Spleen (tissue), 11 donors: ENCODE measurements at regions not wholly inside any gene's neighbourhood (a gene's known extent, or its start where the extent isn't known, plus 50 kb on each side); places are given as distances from the start of the nearest gene placed in this dataset.

Experiments used
- DNase-seq: peaks from one replicate; pipeline ENCODE4 v3.0.0-alpha.2; 2020
- H3K27ac ChIP-seq, 8 donors: fragments of 200-600 bp; sonication (generic) in 7 of 8; 1 replicate in 4 of 8; 2 replicates in 4 of 8; pipeline versions ENCODE4 v1.5.0 to v1.8.0; 2016 to 2021; ENCODE audit warnings: inconsistent platforms in 4 of 8, mild to moderate bottlenecking in 4 of 8, moderate library complexity in 1 of 8
- H3K27me3 ChIP-seq, 7 donors: fragments of 200-600 bp; sonication (generic) in 6 of 7; replicated peaks in 1 of 7; 1 replicate in 4 of 7; 2 replicates in 3 of 7; pipeline versions ENCODE4 v1.5.0 to v1.8.0; 2016 to 2021; ENCODE audit warnings: inconsistent platforms in 3 of 7, mild to moderate bottlenecking in 1 of 7
- H3K36me3 ChIP-seq, 6 donors: fragments of 200-600 bp; sonication (generic) in 5 of 6; 1 replicate in 4 of 6; 2 replicates in 2 of 6; pipeline versions ENCODE4 v1.5.0 to v1.8.0; 2016 to 2021; ENCODE audit warnings: inconsistent platforms in 2 of 6
- H3K4me1 ChIP-seq, 6 donors: fragments of 200-600 bp; sonication (generic) in 5 of 6; 1 replicate in 3 of 6; 2 replicates in 3 of 6; pipeline versions ENCODE4 v1.5.0 to v1.8.0; 2016 to 2021; ENCODE audit warnings: inconsistent platforms in 3 of 6
- H3K4me3 ChIP-seq, 8 donors: fragments of 200-600 bp; sonication (generic) in 7 of 8; 1 replicate in 4 of 8; 2 replicates in 4 of 8; pipeline versions ENCODE4 v1.5.0 to v1.8.0; 2016 to 2021; ENCODE audit warnings: inconsistent platforms in 4 of 8, mild to moderate bottlenecking in 4 of 8, moderate library complexity in 2 of 8
- H3K9me3 ChIP-seq, 8 donors: fragments of 200-600 bp; sonication (generic) in 7 of 8; 1 replicate in 4 of 8; 2 replicates in 4 of 8; pipeline versions ENCODE4 v1.5.0 to v1.8.0; 2016 to 2021; ENCODE audit warnings: inconsistent platforms in 4 of 8
- POLR2A ChIP-seq, 3 donors: fragments of 450-650 bp; IDR thresholded peaks; one replicate each; pipeline ENCODE4 v1.5.1; 2017; ENCODE audit warnings: antibody characterized with exemption in 3 of 3, mild to moderate bottlenecking in 1 of 3
- POLR2AphosphoS5 ChIP-seq, 3 donors: sonication (generic); formaldehyde crosslinking; IDR thresholded peaks; one replicate each; pipeline ENCODE4 v1.5.1; 2017; ENCODE audit warnings: antibody characterized with exemption in 3 of 3
- WGBS, 5 donors: extraction: QIAGEN DNeasy Blood & Tissue Kit in 3 of 5; methylation state at CpG; one replicate each; pipeline versions ENCODE4 v1.1.5 to v1.1.7; 2013 to 2018; 5-methylcytosine and 5-hydroxymethylcytosine counted together
- intact Hi-C: fragments of 100-400 bp; cut with DNase I; formaldehyde crosslinking; loops from one replicate; pipeline ENCODE4 v1.15.0; 2023; ENCODE audit warnings: low total_unique reads
- TF ChIP-seq, protein P1 (sequence below), 11 experiments: fragments of 200-600 bp in 7 of 11; fragments of 450-650 bp in 4 of 11; sonication (generic) in 4 of 11; IDR thresholded peaks in 8 of 11; conservative IDR thresholded peaks in 3 of 11; 1 replicate in 7 of 11; 2 replicates in 4 of 11; pipeline versions ENCODE4 v1.4.0 to v1.8.0; 2016 to 2021; ENCODE audit warnings: antibody characterized with exemption in 11 of 11, inconsistent platforms in 4 of 11, mild to moderate bottlenecking in 1 of 11
- donor health status: healthy with polysubstance abuse.
- donor health status: DM: no; HTN: no; CAD: no; lungs with moderate emphysema.
- donor health status: DM: no; HTN: no; CAD: no.
- donor health status: Bipolar disorder and iron deficiency.
- donor health status: healthy.
- donor health status: DM: no; HTN: no; CAD: no.
- donor health status: DM: yes; HTN: yes; CAD: no.

DNA sequence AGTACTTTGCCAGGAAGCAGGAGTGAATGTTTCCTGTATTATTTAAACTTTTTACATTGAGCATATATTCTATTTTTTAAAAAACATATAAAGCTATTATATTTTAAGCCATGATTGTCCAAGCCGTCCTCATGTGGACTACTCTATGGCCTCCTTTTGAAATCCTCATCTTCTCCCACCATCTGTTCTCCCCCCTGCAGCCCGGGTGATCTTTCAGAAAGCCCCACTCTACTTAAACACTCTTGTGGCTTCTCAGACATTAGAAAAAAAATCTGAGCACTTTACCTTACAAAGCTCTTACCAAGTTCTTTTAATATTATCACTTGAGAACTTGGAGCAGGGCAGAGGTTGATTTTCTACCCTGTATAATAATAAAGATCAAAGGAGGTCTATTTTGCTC, 95.4 kb downstream of the CAVIN4 start:
- TF ChIP-seq, protein P1, sequence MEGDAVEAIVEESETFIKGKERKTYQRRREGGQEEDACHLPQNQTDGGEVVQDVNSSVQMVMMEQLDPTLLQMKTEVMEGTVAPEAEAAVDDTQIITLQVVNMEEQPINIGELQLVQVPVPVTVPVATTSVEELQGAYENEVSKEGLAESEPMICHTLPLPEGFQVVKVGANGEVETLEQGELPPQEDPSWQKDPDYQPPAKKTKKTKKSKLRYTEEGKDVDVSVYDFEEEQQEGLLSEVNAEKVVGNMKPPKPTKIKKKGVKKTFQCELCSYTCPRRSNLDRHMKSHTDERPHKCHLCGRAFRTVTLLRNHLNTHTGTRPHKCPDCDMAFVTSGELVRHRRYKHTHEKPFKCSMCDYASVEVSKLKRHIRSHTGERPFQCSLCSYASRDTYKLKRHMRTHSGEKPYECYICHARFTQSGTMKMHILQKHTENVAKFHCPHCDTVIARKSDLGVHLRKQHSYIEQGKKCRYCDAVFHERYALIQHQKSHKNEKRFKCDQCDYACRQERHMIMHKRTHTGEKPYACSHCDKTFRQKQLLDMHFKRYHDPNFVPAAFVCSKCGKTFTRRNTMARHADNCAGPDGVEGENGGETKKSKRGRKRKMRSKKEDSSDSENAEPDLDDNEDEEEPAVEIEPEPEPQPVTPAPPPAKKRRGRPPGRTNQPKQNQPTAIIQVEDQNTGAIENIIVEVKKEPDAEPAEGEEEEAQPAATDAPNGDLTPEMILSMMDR (IDR thresholded peaks at IDR 0.05 in 8 of 11, conservative IDR thresholded peaks at IDR 0.05 in 3 of 11), result no peak
- no peak for TF ChIP-seq POLR2AphosphoS5 (IDR thresholded peaks at IDR 0.05)
- TF ChIP-seq POLR2A (IDR thresholded peaks at IDR 0.05), result no peak
- WGBS, 5 donors, result 71 to 89% (median 81%) methylated on average over 2 of the region's 2 CpGs
- no peak overlapping the region for H3K4me3 ChIP-seq
- no peak overlapping the region for H3K27ac ChIP-seq
- DNase-seq, result no peak
- peaks cover 0 to under 1% (median 0%) of the 10 kb centered on the region in 7 donors for H3K27me3 ChIP-seq
- H3K36me3 ChIP-seq, result no peaks in the 10 kb centered on the region
- H3K4me1 ChIP-seq, result no peaks in the 10 kb centered on the region
- intact Hi-C loops, result no loop called here
- H3K9me3 ChIP-seq, result no peaks in the 10 kb centered on the region

DNA sequence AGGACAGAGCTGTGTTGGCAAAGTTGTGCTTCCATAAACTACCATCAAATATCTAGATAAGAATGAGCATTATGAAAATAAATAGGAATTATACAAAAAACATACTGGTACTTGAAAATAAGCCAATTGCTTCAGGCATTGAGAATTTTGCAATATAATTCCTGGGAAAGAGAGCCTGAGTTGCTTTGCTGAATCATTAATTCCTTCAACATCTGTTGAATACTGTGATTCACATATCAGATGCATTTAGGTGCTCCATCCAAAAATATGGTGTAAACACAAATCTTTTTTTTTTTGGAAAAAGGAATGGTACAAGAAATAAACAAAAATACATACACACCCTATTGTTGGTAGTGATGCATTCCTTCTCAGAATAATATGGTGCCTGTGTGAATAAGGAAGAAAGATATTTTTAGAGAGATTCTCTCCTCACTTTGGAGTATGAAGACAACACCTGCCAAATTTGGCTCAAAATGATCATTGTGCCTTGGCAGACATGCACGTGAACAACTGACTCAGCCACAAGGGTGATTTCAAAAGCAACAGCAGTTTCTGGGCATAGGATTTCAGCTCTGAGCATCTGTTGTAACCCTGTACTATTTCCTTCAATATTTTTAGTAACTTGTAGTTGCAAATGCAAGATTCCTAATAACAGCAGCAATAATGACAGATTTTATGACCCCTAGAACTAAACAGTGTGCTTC, 96.7 kb downstream of the CAVIN4 start:
- WGBS, 5 donors, result 36 to 69% (median 56%) methylated on average over 1 of the region's 1 CpG
- intact Hi-C loops, result no loop called here
- H3K36me3 ChIP-seq, result no peaks in the 10 kb centered on the region
- no peak for TF ChIP-seq POLR2AphosphoS5 (IDR thresholded peaks at IDR 0.05)
- TF ChIP-seq, protein P1 (IDR thresholded peaks at IDR 0.05 in 8 of 11, conservative IDR thresholded peaks at IDR 0.05 in 3 of 11), result no peak
- TF ChIP-seq POLR2A (IDR thresholded peaks at IDR 0.05), result no peak
- no peaks in the 10 kb centered on the region for H3K27me3 ChIP-seq
- H3K27ac ChIP-seq, result no peak overlapping the region
- DNase-seq, result no peak
- H3K9me3 ChIP-seq, result no peaks in the 10 kb centered on the region
- no peak overlapping the region for H3K4me3 ChIP-seq
- H3K4me1 ChIP-seq, result no peaks in the 10 kb centered on the region

DNA sequence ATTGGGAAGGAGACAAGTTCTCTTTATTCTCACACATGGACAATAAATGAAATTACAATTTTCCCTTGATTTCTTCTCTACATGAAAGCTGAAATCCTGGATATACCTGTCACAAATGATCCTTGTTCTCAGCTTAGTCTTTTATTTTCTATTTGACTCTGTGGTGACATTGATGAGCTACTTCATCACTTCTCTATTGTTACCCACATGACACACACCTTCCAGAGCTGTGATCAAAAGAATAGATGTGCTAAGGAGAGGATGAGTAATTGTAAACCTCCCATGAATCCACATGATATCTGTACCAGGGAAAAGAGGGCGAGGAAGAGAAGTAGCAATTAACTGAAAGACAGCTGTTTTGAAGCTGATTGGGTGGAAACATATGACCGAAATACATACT, 102.0 kb downstream of the CAVIN4 start:
- Histone ChIP-seq H3K4me1 (no peaks in the 10 kb centered on the region), H3K27me3 (no peaks in the 10 kb centered on the region), H3K36me3 (no peaks in the 10 kb centered on the region), H3K4me3 (no peak overlapping the region), H3K27ac (no peak overlapping the region), H3K9me3 (no peaks in the 10 kb centered on the region)
- WGBS, 5 donors, result 61 to 85% (median 79%) methylated on average over 2 of the region's 2 CpGs
- intact Hi-C loops, result no loop called here
- no peak for TF ChIP-seq POLR2A (IDR thresholded peaks at IDR 0.05)
- TF ChIP-seq, protein P1 (IDR thresholded peaks at IDR 0.05 in 8 of 11, conservative IDR thresholded peaks at IDR 0.05 in 3 of 11), result no peak
- no peak for TF ChIP-seq POLR2AphosphoS5 (IDR thresholded peaks at IDR 0.05)
- DNase-seq, result no peak

DNA sequence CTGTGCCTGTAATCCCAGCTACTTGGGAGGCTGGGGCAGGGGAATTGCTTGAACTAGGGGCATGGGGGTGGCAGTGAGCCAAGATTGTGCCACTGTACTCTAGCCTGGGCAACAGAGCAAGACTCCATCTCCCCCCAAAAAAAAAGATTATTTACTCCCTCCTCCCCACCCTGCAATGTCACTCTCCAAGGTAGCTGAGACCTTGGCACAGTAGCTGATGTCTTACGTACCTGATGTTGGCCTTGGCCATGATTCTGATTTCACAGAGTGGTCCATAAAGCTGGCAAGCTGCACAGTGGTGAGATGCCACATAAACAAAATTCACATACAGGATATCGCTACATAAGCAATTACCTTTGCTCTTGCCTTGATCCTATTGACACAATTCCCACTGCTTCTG, 108.5 kb downstream of the CAVIN4 start:
- no peaks in the 10 kb centered on the region for H3K36me3 ChIP-seq
- DNase-seq, result no peak
- intact Hi-C loops, result no loop called here
- no peak for TF ChIP-seq POLR2AphosphoS5 (IDR thresholded peaks at IDR 0.05)
- TF ChIP-seq POLR2A (IDR thresholded peaks at IDR 0.05), result no peak
- TF ChIP-seq, protein P1 (IDR thresholded peaks at IDR 0.05 in 8 of 11, conservative IDR thresholded peaks at IDR 0.05 in 3 of 11), result no peak
- no peaks in the 10 kb centered on the region for H3K4me1 ChIP-seq
- no peak overlapping the region for H3K4me3 ChIP-seq
- WGBS, 5 donors, result 73 to 90% (median 83%) methylated on average over 2 of the region's 2 CpGs
- H3K27me3 ChIP-seq, result peaks cover 0 to 5% (median 0%) of the 10 kb centered on the region in 7 donors
- no peaks in the 10 kb centered on the region for H3K9me3 ChIP-seq
- no peak overlapping the region for H3K27ac ChIP-seq
